ENCODE measurements at regions not wholly inside any gene's neighbourhood (a gene's known extent, or its start where the extent isn't known, plus 50 kb on each side); places are given as distances from the start of the nearest gene placed in this dataset.

DNA sequence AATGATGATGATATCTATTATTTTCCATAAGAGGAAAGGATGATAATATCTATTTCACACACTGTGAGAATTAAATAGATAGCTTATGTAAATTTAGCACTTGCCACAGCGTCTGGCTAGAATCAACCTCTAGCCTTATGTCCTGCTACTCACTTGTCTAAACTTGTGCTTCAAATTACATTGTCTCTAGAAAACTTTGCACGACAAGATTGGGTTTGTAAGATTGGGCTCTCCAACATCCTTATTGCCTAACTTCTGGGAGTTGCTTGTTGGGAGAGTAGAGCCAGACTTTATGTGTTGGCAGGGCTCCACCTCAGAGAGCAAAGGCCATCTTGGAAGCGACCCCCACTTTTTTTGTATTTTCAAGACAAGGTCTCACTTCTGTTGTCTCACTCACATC lies 50.0 kb upstream of the POGK start:
- no peak for TF ChIP-seq GATA2 (IDR thresholded peaks at IDR 0.05; ENCODE audit: low read depth, low read length)
- no peak for TF ChIP-seq GATA3 (IDR thresholded peaks at IDR 0.05; ENCODE audit: low read depth, low read length)
